ENCODE measurements at regions not wholly inside any gene's neighbourhood (a gene's known extent, or its start where the extent isn't known, plus 50 kb on each side); places are given as distances from the start of the nearest gene placed in this dataset.

GRCh38 chr4:135191596-135191995, 990.0 kb upstream of the PABPC4L start:
- Mint-ChIP-seq H3K9me3 (ENCODE audit: low read depth) (no peaks in the 10 kb centered on the region), H3K27me3 (no peaks in the 10 kb centered on the region), H3K4me1 (no peaks in the 10 kb centered on the region), H3K36me3 (ENCODE audit: low read depth) (no peaks in the 10 kb centered on the region), H3K4me3 (no peak overlapping the region), H3K27ac (no peak overlapping the region)
- POLR2A ChIA-PET: no interaction called here
- ATAC-seq (no peak), DNase-seq (no peak)
- CTCF ChIA-PET: no interaction called here
- intact Hi-C loops (cut with DNase I, micrococcal nuclease): no loop called here

GRCh38 chr4:135186002-135186401, 984.4 kb upstream of the PABPC4L start:
- no peak overlapping the region for H3K27ac Mint-ChIP-seq
- no peaks in the 10 kb centered on the region for H3K36me3 Mint-ChIP-seq (ENCODE audit: low read depth)
- ChIA-PET CTCF (no interaction called here), POLR2A (no interaction called here)
- no peak for DNase-seq
- H3K4me3 Mint-ChIP-seq: no peak overlapping the region
- H3K4me1 Mint-ChIP-seq: no peaks in the 10 kb centered on the region
- no peak for ATAC-seq
- H3K9me3 Mint-ChIP-seq (ENCODE audit: low read depth): peaks cover 5% of the 10 kb centered on the region
- intact Hi-C loops (cut with DNase I, micrococcal nuclease): no loop called here
- H3K27me3 Mint-ChIP-seq: no peaks in the 10 kb centered on the region

GRCh38 chr4:135185256-135185655, 983.7 kb upstream of the PABPC4L start:
- H3K4me1 Mint-ChIP-seq: no peaks in the 10 kb centered on the region
- H3K36me3 Mint-ChIP-seq (ENCODE audit: low read depth): no peaks in the 10 kb centered on the region
- intact Hi-C loops (cut with DNase I, micrococcal nuclease): no loop called here
- ATAC-seq: no peak
- no peaks in the 10 kb centered on the region for H3K27me3 Mint-ChIP-seq
- ChIA-PET CTCF (no interaction called here), POLR2A (no interaction called here)
- DNase-seq: no peak
- H3K27ac Mint-ChIP-seq: no peak overlapping the region
- peaks cover 8% of the 10 kb centered on the region for H3K9me3 Mint-ChIP-seq (ENCODE audit: low read depth)
- H3K4me3 Mint-ChIP-seq: no peak overlapping the region

- Mint-ChIP-seq H3K36me3 (ENCODE audit: low read depth) (no peaks in the 10 kb centered on the region), H3K4me1 (no peaks in the 10 kb centered on the region), H3K27ac (no peak overlapping the region), H3K27me3 (no peaks in the 10 kb centered on the region), H3K9me3 (ENCODE audit: low read depth) (peaks cover 9% of the 10 kb centered on the region), H3K4me3 (no peak overlapping the region)
- ATAC-seq (no peak), DNase-seq (no peak)
- CTCF ChIA-PET: no interaction called here
- POLR2A ChIA-PET: no interaction called here
- intact Hi-C loops (cut with DNase I, micrococcal nuclease): no loop called here
Observed at GRCh38 chr4:135184715-135185114, 983.1 kb upstream of the PABPC4L start.

GRCh38 chr4:135177321-135177720, 975.7 kb upstream of the PABPC4L start:
- H3K4me3 Mint-ChIP-seq: no peak overlapping the region
- ATAC-seq: no peak
- no peak overlapping the region for H3K27ac Mint-ChIP-seq
- CTCF ChIA-PET: interaction anchor here (0.9 kb wide), 1 partner anchor 308 kb away, joined by 3 read pairs; no protein-coding TSS in a partner anchor
- no peaks in the 10 kb centered on the region for H3K4me1 Mint-ChIP-seq
- DNase-seq: no peak
- intact Hi-C loops (cut with DNase I, micrococcal nuclease): no loop called here
- POLR2A ChIA-PET: no interaction called here
- peaks cover 7% of the 10 kb centered on the region for H3K9me3 Mint-ChIP-seq (ENCODE audit: low read depth)
- H3K36me3 Mint-ChIP-seq (ENCODE audit: low read depth): no peaks in the 10 kb centered on the region
- H3K27me3 Mint-ChIP-seq: no peaks in the 10 kb centered on the region

- intact Hi-C loops (cut with DNase I, micrococcal nuclease): no loop called here
- DNase-seq: no peak
- no peaks in the 10 kb centered on the region for H3K4me1 Mint-ChIP-seq
- no peak for ATAC-seq
- no peaks in the 10 kb centered on the region for H3K27me3 Mint-ChIP-seq
- POLR2A ChIA-PET: no interaction called here
- CTCF ChIA-PET: interaction anchor here (1.6 kb wide), 1 partner anchor 9 kb away, joined by 5 read pairs; no protein-coding TSS in a partner anchor
- H3K9me3 Mint-ChIP-seq (ENCODE audit: low read depth): peaks cover 6% of the 10 kb centered on the region
- H3K36me3 Mint-ChIP-seq (ENCODE audit: low read depth): no peaks in the 10 kb centered on the region
- no peak overlapping the region for H3K4me3 Mint-ChIP-seq
- no peak overlapping the region for H3K27ac Mint-ChIP-seq
Observed at GRCh38 chr4:135166661-135167060, 965.1 kb upstream of the PABPC4L start.

GRCh38 chr4:135164601-135165000, 963.0 kb upstream of the PABPC4L start:
- intact Hi-C loops (cut with DNase I, micrococcal nuclease): no loop called here
- H3K4me3 Mint-ChIP-seq: no peak overlapping the region
- H3K4me1 Mint-ChIP-seq: no peaks in the 10 kb centered on the region
- no peaks in the 10 kb centered on the region for H3K36me3 Mint-ChIP-seq (ENCODE audit: low read depth)
- DNase-seq (no peak), ATAC-seq (no peak)
- H3K9me3 Mint-ChIP-seq (ENCODE audit: low read depth): no peaks in the 10 kb centered on the region
- ChIA-PET POLR2A (no interaction called here), CTCF (no interaction called here)
- H3K27ac Mint-ChIP-seq: no peak overlapping the region
- no peaks in the 10 kb centered on the region for H3K27me3 Mint-ChIP-seq

- DNase-seq: no peak
- Mint-ChIP-seq H3K4me1 (no peaks in the 10 kb centered on the region), H3K4me3 (no peak overlapping the region), H3K9me3 (ENCODE audit: low read depth) (peaks cover 8% of the 10 kb centered on the region), H3K36me3 (ENCODE audit: low read depth) (no peaks in the 10 kb centered on the region), H3K27ac (no peak overlapping the region), H3K27me3 (no peaks in the 10 kb centered on the region)
- intact Hi-C loops (cut with DNase I, micrococcal nuclease): no loop called here
- ChIA-PET CTCF (no interaction called here), POLR2A (no interaction called here)
- no peak for ATAC-seq
Observed at GRCh38 chr4:135144498-135144897, 942.9 kb upstream of the PABPC4L start.

GRCh38 chr4:135124196-135124595, 922.6 kb upstream of the PABPC4L start:
- intact Hi-C loops (cut with DNase I, micrococcal nuclease): no loop called here
- POLR2A ChIA-PET: no interaction called here
- Mint-ChIP-seq H3K27me3 (no peaks in the 10 kb centered on the region), H3K27ac (no peak overlapping the region), H3K4me3 (no peak overlapping the region), H3K36me3 (ENCODE audit: low read depth) (no peaks in the 10 kb centered on the region), H3K4me1 (no peaks in the 10 kb centered on the region), H3K9me3 (ENCODE audit: low read depth) (peaks cover 9% of the 10 kb centered on the region)
- ATAC-seq (no peak), DNase-seq (no peak)
- CTCF ChIA-PET: no interaction called here

GRCh38 chr4:135123632-135124031, 922.0 kb upstream of the PABPC4L start:
- no peak for DNase-seq
- ChIA-PET CTCF (no interaction called here), POLR2A (no interaction called here)
- Mint-ChIP-seq H3K27ac (no peak overlapping the region), H3K27me3 (no peaks in the 10 kb centered on the region), H3K4me3 (no peak overlapping the region), H3K4me1 (no peaks in the 10 kb centered on the region), H3K9me3 (ENCODE audit: low read depth) (peaks cover 9% of the 10 kb centered on the region), H3K36me3 (ENCODE audit: low read depth) (no peaks in the 10 kb centered on the region)
- no peak for ATAC-seq
- intact Hi-C loops (cut with DNase I, micrococcal nuclease): no loop called here

GRCh38 chr4:135122457-135122856, 920.9 kb upstream of the PABPC4L start:
- Mint-ChIP-seq H3K4me1 (no peaks in the 10 kb centered on the region), H3K4me3 (no peak overlapping the region), H3K27ac (no peak overlapping the region), H3K9me3 (ENCODE audit: low read depth) (peaks cover 5% of the 10 kb centered on the region), H3K36me3 (ENCODE audit: low read depth) (no peaks in the 10 kb centered on the region), H3K27me3 (no peaks in the 10 kb centered on the region)
- DNase-seq (no peak), ATAC-seq (no peak)
- intact Hi-C loops (cut with DNase I, micrococcal nuclease): no loop called here
- ChIA-PET CTCF (no interaction called here), POLR2A (no interaction called here)

GRCh38 chr4:135120195-135120594, 918.6 kb upstream of the PABPC4L start:
- H3K36me3 Mint-ChIP-seq (ENCODE audit: low read depth): no peaks in the 10 kb centered on the region
- intact Hi-C loops (cut with DNase I, micrococcal nuclease): no loop called here
- CTCF ChIA-PET: no interaction called here
- peaks cover 7% of the 10 kb centered on the region for H3K9me3 Mint-ChIP-seq (ENCODE audit: low read depth)
- no peak for ATAC-seq
- no peak for DNase-seq
- no peaks in the 10 kb centered on the region for H3K4me1 Mint-ChIP-seq
- H3K27ac Mint-ChIP-seq: no peak overlapping the region
- no peak overlapping the region for H3K4me3 Mint-ChIP-seq
- no peaks in the 10 kb centered on the region for H3K27me3 Mint-ChIP-seq
- POLR2A ChIA-PET: no interaction called here

GRCh38 chr4:135114079-135114478, 912.5 kb upstream of the PABPC4L start:
- intact Hi-C loops (cut with DNase I, micrococcal nuclease): no loop called here
- Mint-ChIP-seq H3K4me3 (no peak overlapping the region), H3K4me1 (no peaks in the 10 kb centered on the region), H3K27ac (no peak overlapping the region), H3K36me3 (ENCODE audit: low read depth) (no peaks in the 10 kb centered on the region), H3K27me3 (no peaks in the 10 kb centered on the region), H3K9me3 (ENCODE audit: low read depth) (peaks cover 11% of the 10 kb centered on the region)
- ATAC-seq (no peak), DNase-seq (no peak)
- POLR2A ChIA-PET: no interaction called here
- CTCF ChIA-PET: no interaction called here

Data from activated CD4-positive, alpha-beta T cell treated with anti-CD3 and anti-CD28 coated beads for 36 hours (primary cell).